H9 (cell line): ENCODE measurements at regions not wholly inside any gene's neighbourhood (a gene's known extent, or its start where the extent isn't known, plus 50 kb on each side); places are given as distances from the start of the nearest gene placed in this dataset.

Experiments used
- DNase-seq: peaks from one replicate; pipeline ENCODE4 v3.0.0-alpha.2; 2017
- H2AFZ ChIP-seq: one replicate; pipeline ENCODE4 v1.6.1; 2013; ENCODE audit warnings: mild to moderate bottlenecking, low read length, control low read depth, moderate library complexity
- H2AK5ac ChIP-seq: 2 replicates; pipeline ENCODE4 v1.6.1; 2013; ENCODE audit warnings: low read length, control low read depth, mixed read lengths; ENCODE audit not compliant: insufficient read length
- H2BK120ac ChIP-seq: one replicate; pipeline ENCODE4 v1.6.1; 2013; ENCODE audit warnings: low read depth, mild to moderate bottlenecking, low read length, control low read depth, inconsistent platforms; ENCODE audit not compliant: poor library complexity, severe bottlenecking
- H2BK12ac ChIP-seq: 2 replicates; pipeline ENCODE4 v1.6.1; 2013; ENCODE audit warnings: low read length, control low read depth, mixed read lengths, low read depth; ENCODE audit not compliant: insufficient read length
- H2BK15ac ChIP-seq: 2 replicates; pipeline ENCODE4 v1.6.1; 2013; ENCODE audit warnings: low read depth, low read length, control low read depth
- H2BK20ac ChIP-seq: one replicate; pipeline ENCODE4 v1.6.1; 2013; ENCODE audit warnings: low read depth, mild to moderate bottlenecking, low read length, control low read depth, inconsistent platforms; ENCODE audit not compliant: poor library complexity, severe bottlenecking
- H2BK5ac ChIP-seq: 2 replicates; pipeline ENCODE4 v1.6.1; 2013; ENCODE audit warnings: low read length, control low read depth, mixed read lengths; ENCODE audit not compliant: insufficient read length
- H3K14ac ChIP-seq: 2 replicates; pipeline ENCODE4 v1.6.1; 2013; ENCODE audit warnings: low read length, control low read depth; ENCODE audit not compliant: insufficient read depth
- H3K18ac ChIP-seq: 2 replicates; pipeline ENCODE4 v1.6.1; 2013; ENCODE audit warnings: low read depth, mild to moderate bottlenecking, mixed read lengths, low read length, control low read depth; ENCODE audit not compliant: insufficient read length
- H3K23ac ChIP-seq: 2 replicates; pipeline ENCODE4 v1.6.1; 2013; ENCODE audit warnings: low read length, control low read depth, mixed read lengths, low read depth; ENCODE audit not compliant: insufficient read length
- H3K23me2 ChIP-seq: 2 replicates; pipeline ENCODE4 v1.6.1; 2013; ENCODE audit warnings: low read depth, mild to moderate bottlenecking, mixed read lengths, low read length, control low read depth; ENCODE audit not compliant: insufficient read length, poor library complexity, severe bottlenecking
- H3K27ac ChIP-seq: 2 replicates; pipeline ENCODE4 v1.5.1; 2013; ENCODE audit warnings: low read length, control low read depth, mixed read lengths, low read depth; ENCODE audit not compliant: insufficient read length
- H3K27me3 ChIP-seq: 2 replicates; pipeline ENCODE4 v1.6.1; 2013; ENCODE audit warnings: low read length, control low read depth, inconsistent platforms; ENCODE audit not compliant: insufficient read depth
- H3K4ac ChIP-seq: 2 replicates; pipeline ENCODE4 v1.6.1; 2013; ENCODE audit warnings: low read depth, mild to moderate bottlenecking, control low read depth, inconsistent platforms, low read length, moderate library complexity
- H3K4me1 ChIP-seq: 2 replicates; pipeline ENCODE4 v1.6.1; 2013; ENCODE audit warnings: low read length, control low read depth, inconsistent platforms; ENCODE audit not compliant: insufficient read depth
- H3K4me2 ChIP-seq: 2 replicates; pipeline ENCODE4 v1.6.1; 2013; ENCODE audit warnings: low read length, control low read depth, mixed read lengths; ENCODE audit not compliant: insufficient read length, insufficient read depth
- H3K56ac ChIP-seq: 2 replicates; pipeline ENCODE4 v1.6.1; 2013; ENCODE audit warnings: low read depth, mild to moderate bottlenecking, mixed read lengths, low read length, control low read depth; ENCODE audit not compliant: insufficient read length
- H3K79me1 ChIP-seq: 2 replicates; pipeline ENCODE4 v1.6.1; 2013; ENCODE audit warnings: low read depth, mild to moderate bottlenecking, moderate library complexity, low read length, control low read depth, inconsistent platforms; ENCODE audit not compliant: insufficient read depth, poor library complexity, severe bottlenecking
- H3K79me2 ChIP-seq: 2 replicates; pipeline ENCODE4 v1.6.1; 2013; ENCODE audit warnings: low read length, control low read depth, inconsistent platforms; ENCODE audit not compliant: insufficient read depth
- H3K9ac ChIP-seq: 2 replicates; pipeline ENCODE4 v1.6.1; 2013; ENCODE audit warnings: low read length, control low read depth, mixed read lengths; ENCODE audit not compliant: insufficient read length; ENCODE audit errors: extremely low read depth
- H3K9me3 ChIP-seq: one replicate; pipeline ENCODE4 v1.6.1; 2013; ENCODE audit warnings: low read depth, low read length, inconsistent platforms; ENCODE audit not compliant: control insufficient read depth
- H3T11ph ChIP-seq: one replicate; pipeline ENCODE4 v1.6.1; 2013; ENCODE audit warnings: mild to moderate bottlenecking, low read length, control low read depth, inconsistent platforms
- H4K20me1 ChIP-seq: one replicate; pipeline ENCODE4 v1.6.1; 2013; ENCODE audit not compliant: control insufficient read depth, insufficient read length, insufficient read depth
- H4K5ac ChIP-seq: 2 replicates; pipeline ENCODE4 v1.6.1; 2013; ENCODE audit warnings: low read depth, mild to moderate bottlenecking, mixed read lengths, low read length, control low read depth; ENCODE audit not compliant: insufficient read length
- H4K8ac ChIP-seq: replicated peaks from 2 replicates; pipeline ENCODE4 v1.6.1; 2013; ENCODE audit warnings: low read length, control low read depth, mixed read lengths, low read depth; ENCODE audit not compliant: insufficient read length
- H4K91ac ChIP-seq: 2 replicates; pipeline ENCODE4 v1.6.1; 2013; ENCODE audit warnings: low read depth, mild to moderate bottlenecking, moderate library complexity, mixed read lengths, low read length, control low read depth; ENCODE audit not compliant: insufficient read length
- H3K27ac Mint-ChIP-seq, 3 experiments: 2 replicates in 2 of 3; 3 replicates in 1 of 3; pipeline ENCODE4 v1.8.0; 2020 to 2021; ENCODE audit warnings: mixed read lengths in 3 of 3, mild to moderate bottlenecking in 1 of 3, moderate library complexity in 1 of 3
- H3K27me3 Mint-ChIP-seq: 2 replicates; pipeline ENCODE4 v1.8.0; 2021; ENCODE audit warnings: low read depth, mild to moderate bottlenecking, moderate library complexity, mixed read lengths
- H3K36me3 Mint-ChIP-seq, 3 experiments: 2 replicates in 2 of 3; 3 replicates in 1 of 3; pipeline ENCODE4 v1.8.0; 2020 to 2021; ENCODE audit warnings: low read depth in 3 of 3, mixed read lengths in 3 of 3; ENCODE audit not compliant: insufficient read depth in 1 of 3
- H3K4me1 Mint-ChIP-seq, 2 experiments: 2 replicates each; pipeline ENCODE4 v1.8.0; 2020; ENCODE audit warnings: mixed read lengths in 2 of 2
- H3K4me3 Mint-ChIP-seq, 2 experiments: 2 replicates in 1 of 2; 3 replicates in 1 of 2; pipeline ENCODE4 v1.8.0; 2020 to 2021; ENCODE audit warnings: mild to moderate bottlenecking in 2 of 2, mixed read lengths in 2 of 2, moderate library complexity in 1 of 2
- H3K9me3 Mint-ChIP-seq, 2 experiments: 2 replicates in 1 of 2; 3 replicates in 1 of 2; pipeline ENCODE4 v1.8.0; 2020; ENCODE audit warnings: mild to moderate bottlenecking in 2 of 2, mixed read lengths in 2 of 2, moderate library complexity in 1 of 2
- WGBS: extraction: QIAGEN DNeasy Blood & Tissue Kit; methylation state at CpG from one replicate; pipeline ENCODE4 v1.1.7; 2013; ENCODE audit warnings: missing lambda C conversion rate, low lambda C conversion rate, mixed read lengths; ENCODE audit not compliant: insufficient read length; ENCODE audit errors: extremely low coverage; 5-methylcytosine and 5-hydroxymethylcytosine counted together
- TF ChIP-seq, protein P1 (sequence below): fragments of 200-600 bp; sonication (generic); conservative IDR thresholded peaks from 3 replicates; pipeline ENCODE4 v1.8.0; 2021; ENCODE audit warnings: antibody characterized with exemption, mild to moderate bottlenecking

DNA sequence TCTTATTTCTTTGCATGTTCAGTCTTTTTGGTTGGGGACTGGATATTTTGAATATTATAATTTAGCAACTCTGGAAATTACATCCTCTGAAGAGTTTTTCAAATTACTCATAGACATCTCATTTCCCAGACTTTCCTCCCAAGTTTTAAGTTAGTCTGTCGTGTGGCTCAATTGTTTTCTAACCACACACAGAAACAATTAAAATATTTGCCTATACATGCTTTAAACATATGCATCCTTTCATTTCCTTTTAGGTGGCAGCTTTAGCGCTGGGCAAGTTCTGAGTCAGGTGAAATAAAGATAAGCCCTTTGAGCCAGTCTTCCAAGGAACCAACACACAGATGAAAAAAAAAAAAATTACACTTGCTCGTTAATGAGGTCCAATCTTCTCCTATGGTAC is 307.0 kb upstream of the SPOCK3 start:
- H3K9me3 Mint-ChIP-seq = peaks cover 0 to 6% of the 10 kb centered on the region in 2 experiments; a peak in 3 of 5 replicates
- H3K36me3 Mint-ChIP-seq = no peaks in the 10 kb centered on the region
- TF ChIP-seq, protein P1, sequence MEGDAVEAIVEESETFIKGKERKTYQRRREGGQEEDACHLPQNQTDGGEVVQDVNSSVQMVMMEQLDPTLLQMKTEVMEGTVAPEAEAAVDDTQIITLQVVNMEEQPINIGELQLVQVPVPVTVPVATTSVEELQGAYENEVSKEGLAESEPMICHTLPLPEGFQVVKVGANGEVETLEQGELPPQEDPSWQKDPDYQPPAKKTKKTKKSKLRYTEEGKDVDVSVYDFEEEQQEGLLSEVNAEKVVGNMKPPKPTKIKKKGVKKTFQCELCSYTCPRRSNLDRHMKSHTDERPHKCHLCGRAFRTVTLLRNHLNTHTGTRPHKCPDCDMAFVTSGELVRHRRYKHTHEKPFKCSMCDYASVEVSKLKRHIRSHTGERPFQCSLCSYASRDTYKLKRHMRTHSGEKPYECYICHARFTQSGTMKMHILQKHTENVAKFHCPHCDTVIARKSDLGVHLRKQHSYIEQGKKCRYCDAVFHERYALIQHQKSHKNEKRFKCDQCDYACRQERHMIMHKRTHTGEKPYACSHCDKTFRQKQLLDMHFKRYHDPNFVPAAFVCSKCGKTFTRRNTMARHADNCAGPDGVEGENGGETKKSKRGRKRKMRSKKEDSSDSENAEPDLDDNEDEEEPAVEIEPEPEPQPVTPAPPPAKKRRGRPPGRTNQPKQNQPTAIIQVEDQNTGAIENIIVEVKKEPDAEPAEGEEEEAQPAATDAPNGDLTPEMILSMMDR = no peak
- DNase-seq = no peak
- Histone ChIP-seq H3K9ac (no peak overlapping the region), H2BK15ac (no peak overlapping the region), H3K4me2 (no peak overlapping the region), H2BK12ac (no peak overlapping the region), H2AFZ (no peak overlapping the region), H2BK120ac (no peak overlapping the region), H3K79me1 (no peaks in the 10 kb centered on the region), H3K79me2 (no peaks in the 10 kb centered on the region), H3K23ac (no peak overlapping the region), H4K20me1 (no peaks in the 10 kb centered on the region), H3K18ac (no peak overlapping the region), H3K27me3 (no peaks in the 10 kb centered on the region), H4K91ac (no peak overlapping the region), H2BK5ac (no peak overlapping the region), H2AK5ac (no peak overlapping the region), H3K14ac (no peak overlapping the region), H3K23me2 (no peaks in the 10 kb centered on the region), H3K4ac (no peak overlapping the region), H3T11ph (no peak overlapping the region), H3K27ac (no peak overlapping the region), H3K9me3 (no peaks in the 10 kb centered on the region), H2BK20ac (no peak overlapping the region), H3K56ac (no peak overlapping the region), H4K8ac (no peak overlapping the region), H4K5ac (no peak overlapping the region), H3K4me1 (no peaks in the 10 kb centered on the region)
- H3K27me3 Mint-ChIP-seq = no peaks in the 10 kb centered on the region
- H3K27ac Mint-ChIP-seq = no peak overlapping the region
- WGBS = no CpG with 5 or more reads among the region's 3 CpGs
- H3K4me1 Mint-ChIP-seq = no peaks in the 10 kb centered on the region
- H3K4me3 Mint-ChIP-seq = no peak overlapping the region
